ENCODE measurements at regions not wholly inside any gene's neighbourhood (a gene's known extent, or its start where the extent isn't known, plus 50 kb on each side); places are given as distances from the start of the nearest gene placed in this dataset.
"Not testable (repeated sequence)": the region's sequence is repeated elsewhere in the genome, so short reads cannot be mapped to it uniquely, and the experiment has no call there.

- DNase-seq = no peak
Measured at GRCh38 chr3:80408030-80408721, 640.4 kb upstream of the ROBO1 start.

- DNase-seq = no peak
Measured at GRCh38 chr3:80405618-80406017, 637.8 kb upstream of the ROBO1 start.

GRCh38 chr3:80395023-80395422, 627.2 kb upstream of the ROBO1 start:
- DNase-seq = no peak

- no peak for DNase-seq
Measured at GRCh38 chr3:80391573-80391972, 623.8 kb upstream of the ROBO1 start.

GRCh38 chr3:80384811-80385210, 617.0 kb upstream of the ROBO1 start:
- no peak for DNase-seq

GRCh38 chr3:80374423-80374822, 606.6 kb upstream of the ROBO1 start:
- no peak for DNase-seq

- no peak for DNase-seq
Measured at GRCh38 chr3:80368616-80369015, 600.8 kb upstream of the ROBO1 start.

- DNase-seq = no peak
Measured at GRCh38 chr3:80366808-80367548, 599.2 kb upstream of the ROBO1 start.

- DNase-seq = no peak
Measured at GRCh38 chr3:80357761-80358160, 590.0 kb upstream of the ROBO1 start.

- DNase-seq = no peak
Measured at GRCh38 chr3:80355144-80355543, 587.3 kb upstream of the ROBO1 start.

- no peak for DNase-seq
Measured at GRCh38 chr3:80351201-80351600, 583.4 kb upstream of the ROBO1 start.

GRCh38 chr3:80350771-80351170, 583.0 kb upstream of the ROBO1 start:
- no peak for DNase-seq

GRCh38 chr3:80338366-80338765, 570.6 kb upstream of the ROBO1 start:
- no peak for DNase-seq

GRCh38 chr3:80334534-80334933, 566.7 kb upstream of the ROBO1 start:
- DNase-seq = no peak

- DNase-seq = no peak
Measured at GRCh38 chr3:80331494-80332170, 563.8 kb upstream of the ROBO1 start.

GRCh38 chr3:80314541-80314940, 546.7 kb upstream of the ROBO1 start:
- DNase-seq = not testable (repeated sequence)

GRCh38 chr3:80308637-80309036, 540.8 kb upstream of the ROBO1 start:
- DNase-seq = no peak

- no peak for DNase-seq
Measured at GRCh38 chr3:80307844-80308243, 540.0 kb upstream of the ROBO1 start.

GRCh38 chr3:80297720-80298119, 529.9 kb upstream of the ROBO1 start:
- no peak for DNase-seq

- DNase-seq = no peak
Measured at GRCh38 chr3:80285388-80285787, 517.6 kb upstream of the ROBO1 start.

GRCh38 chr3:80283783-80284182, 516.0 kb upstream of the ROBO1 start:
- DNase-seq = no peak

- peak in 1 of 2 experiments; percentile 0 for DNase-seq
Measured at GRCh38 chr3:80278056-80278455, 510.3 kb upstream of the ROBO1 start.

- DNase-seq = no peak
Measured at GRCh38 chr3:80275120-80275519, 507.3 kb upstream of the ROBO1 start.

GRCh38 chr3:80263260-80263659, 495.5 kb upstream of the ROBO1 start:
- DNase-seq = no peak
